Lower lobe of right lung (tissue), 2 donors: ENCODE measurements at regions not wholly inside any gene's neighbourhood (a gene's known extent, or its start where the extent isn't known, plus 50 kb on each side); places are given as distances from the start of the nearest gene placed in this dataset.

ENCODE experiments used
- ATAC-seq, 2 donors: fragments of 200-7000 bp; cut with Tn5 transposase; one replicate each; pipeline ENCODE4 v1.9.1; 2020 to 2022; ENCODE audit warnings: mild to moderate bottlenecking in 2 of 2, moderate library complexity in 2 of 2
- DNase-seq: peaks from one replicate; pipeline ENCODE4 v3.0.0-alpha.2; 2020
- H3K27ac ChIP-seq: fragments of 200-600 bp; one replicate; pipeline ENCODE4 v1.8.0; 2022
- H3K27me3 ChIP-seq: fragments of 200-600 bp; one replicate; pipeline ENCODE4 v1.8.0; 2022; ENCODE audit warnings: low read depth
- H3K36me3 ChIP-seq: fragments of 200-600 bp; one replicate; pipeline ENCODE4 v1.8.0; 2022; ENCODE audit warnings: mild to moderate bottlenecking
- H3K4me1 ChIP-seq: fragments of 200-600 bp; one replicate; pipeline ENCODE4 v1.8.0; 2022
- H3K4me3 ChIP-seq: fragments of 200-600 bp; one replicate; pipeline ENCODE4 v1.8.0; 2022; ENCODE audit warnings: mild to moderate bottlenecking
- H3K9me3 ChIP-seq: fragments of 200-600 bp; one replicate; pipeline ENCODE4 v1.8.0; 2022
- intact Hi-C: fragments of 100-400 bp; cut with DNase I; formaldehyde crosslinking; loops from one replicate; pipeline ENCODE4 v1.11.0; 2022
- TF ChIP-seq, protein P1 (sequence below): fragments of 200-600 bp; IDR thresholded peaks from one replicate; pipeline ENCODE4 v1.8.0; 2022; ENCODE audit warnings: antibody characterized with exemption, mild to moderate bottlenecking
- donor health status: DM: no; HTN: yes; CAD: no; lungs with severe emphysema.

DNA sequence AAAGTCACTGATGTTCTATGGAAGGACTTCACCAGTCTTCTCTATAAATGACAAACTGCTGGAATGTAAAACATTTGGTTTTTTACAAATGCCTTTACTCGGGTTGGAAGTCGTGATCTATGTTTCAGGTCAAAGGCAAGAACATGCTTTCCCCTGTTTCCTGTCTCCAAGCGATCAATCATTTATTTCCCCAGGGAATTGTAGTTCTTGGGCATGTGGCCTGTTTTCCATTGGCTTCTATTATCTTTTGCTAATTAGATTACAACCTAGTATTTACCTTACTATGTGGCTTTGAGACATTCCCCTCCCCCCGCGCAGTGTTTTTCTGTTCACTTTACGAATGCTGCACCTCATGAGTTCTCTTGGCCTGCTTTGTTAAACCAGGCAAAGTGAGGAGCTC is 684.2 kb downstream of the EPHA4 start:
- Histone ChIP-seq H3K4me1 (no peaks in the 10 kb centered on the region), H3K9me3 (no peaks in the 10 kb centered on the region), H3K4me3 (no peak overlapping the region), H3K27me3 (no peaks in the 10 kb centered on the region), H3K36me3 (no peaks in the 10 kb centered on the region), H3K27ac (no peak overlapping the region)
- intact Hi-C loops, result no loop called here
- TF ChIP-seq, protein P1, sequence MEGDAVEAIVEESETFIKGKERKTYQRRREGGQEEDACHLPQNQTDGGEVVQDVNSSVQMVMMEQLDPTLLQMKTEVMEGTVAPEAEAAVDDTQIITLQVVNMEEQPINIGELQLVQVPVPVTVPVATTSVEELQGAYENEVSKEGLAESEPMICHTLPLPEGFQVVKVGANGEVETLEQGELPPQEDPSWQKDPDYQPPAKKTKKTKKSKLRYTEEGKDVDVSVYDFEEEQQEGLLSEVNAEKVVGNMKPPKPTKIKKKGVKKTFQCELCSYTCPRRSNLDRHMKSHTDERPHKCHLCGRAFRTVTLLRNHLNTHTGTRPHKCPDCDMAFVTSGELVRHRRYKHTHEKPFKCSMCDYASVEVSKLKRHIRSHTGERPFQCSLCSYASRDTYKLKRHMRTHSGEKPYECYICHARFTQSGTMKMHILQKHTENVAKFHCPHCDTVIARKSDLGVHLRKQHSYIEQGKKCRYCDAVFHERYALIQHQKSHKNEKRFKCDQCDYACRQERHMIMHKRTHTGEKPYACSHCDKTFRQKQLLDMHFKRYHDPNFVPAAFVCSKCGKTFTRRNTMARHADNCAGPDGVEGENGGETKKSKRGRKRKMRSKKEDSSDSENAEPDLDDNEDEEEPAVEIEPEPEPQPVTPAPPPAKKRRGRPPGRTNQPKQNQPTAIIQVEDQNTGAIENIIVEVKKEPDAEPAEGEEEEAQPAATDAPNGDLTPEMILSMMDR, result no peak
- ATAC-seq (no peak), DNase-seq (no peak)

DNA sequence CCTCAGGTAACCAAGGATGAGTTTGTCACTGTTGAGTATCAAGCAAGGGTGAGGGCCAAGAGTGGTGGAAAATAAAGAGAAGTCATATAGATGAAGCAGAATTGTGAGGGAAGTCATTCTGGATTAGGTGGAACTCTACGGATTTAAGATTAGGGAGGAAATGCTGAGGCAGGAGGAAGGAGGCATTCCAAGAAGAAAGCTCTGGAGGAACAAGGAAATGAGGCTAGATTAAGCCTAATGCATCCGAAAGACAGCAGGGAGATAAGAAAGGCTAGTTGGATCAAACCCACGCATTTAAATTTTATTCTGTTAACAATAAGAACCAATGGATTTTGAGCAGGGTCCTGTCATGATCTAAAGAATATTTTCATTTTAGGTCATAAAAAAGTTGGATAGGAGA is 681.2 kb downstream of the EPHA4 start:
- TF ChIP-seq, protein P1, result no peak
- Histone ChIP-seq H3K4me1 (no peaks in the 10 kb centered on the region), H3K9me3 (no peaks in the 10 kb centered on the region), H3K36me3 (no peaks in the 10 kb centered on the region), H3K27ac (no peak overlapping the region), H3K4me3 (no peak overlapping the region), H3K27me3 (no peaks in the 10 kb centered on the region)
- DNase-seq, result no peak
- intact Hi-C loops, result no loop called here
- ATAC-seq, result no peak

DNA sequence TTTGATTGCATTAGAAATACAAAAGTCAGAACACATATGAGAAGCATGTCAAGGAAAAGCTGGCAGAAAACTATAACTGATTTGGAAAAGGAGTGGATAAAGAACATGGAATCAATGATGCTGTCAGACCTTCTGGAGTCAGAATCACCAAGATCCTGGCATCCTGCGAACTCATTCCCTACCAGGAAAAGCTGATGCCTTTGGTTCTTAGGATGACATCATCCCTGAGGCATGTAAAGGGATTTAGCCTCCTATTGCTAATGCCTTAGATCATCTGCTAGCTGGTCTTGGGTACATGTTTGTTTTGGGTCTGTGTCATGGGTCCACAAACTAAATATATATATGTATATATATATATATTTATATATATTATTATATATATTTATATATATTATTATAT is 680.7 kb downstream of the EPHA4 start:
- H3K27me3 ChIP-seq, result no peaks in the 10 kb centered on the region
- H3K36me3 ChIP-seq, result no peaks in the 10 kb centered on the region
- H3K9me3 ChIP-seq, result no peaks in the 10 kb centered on the region
- no peak overlapping the region for H3K27ac ChIP-seq
- ATAC-seq, result no peak
- intact Hi-C loops, result no loop called here
- H3K4me3 ChIP-seq, result no peak overlapping the region
- H3K4me1 ChIP-seq, result no peaks in the 10 kb centered on the region
- TF ChIP-seq, protein P1, result no peak
- no peak for DNase-seq

DNA sequence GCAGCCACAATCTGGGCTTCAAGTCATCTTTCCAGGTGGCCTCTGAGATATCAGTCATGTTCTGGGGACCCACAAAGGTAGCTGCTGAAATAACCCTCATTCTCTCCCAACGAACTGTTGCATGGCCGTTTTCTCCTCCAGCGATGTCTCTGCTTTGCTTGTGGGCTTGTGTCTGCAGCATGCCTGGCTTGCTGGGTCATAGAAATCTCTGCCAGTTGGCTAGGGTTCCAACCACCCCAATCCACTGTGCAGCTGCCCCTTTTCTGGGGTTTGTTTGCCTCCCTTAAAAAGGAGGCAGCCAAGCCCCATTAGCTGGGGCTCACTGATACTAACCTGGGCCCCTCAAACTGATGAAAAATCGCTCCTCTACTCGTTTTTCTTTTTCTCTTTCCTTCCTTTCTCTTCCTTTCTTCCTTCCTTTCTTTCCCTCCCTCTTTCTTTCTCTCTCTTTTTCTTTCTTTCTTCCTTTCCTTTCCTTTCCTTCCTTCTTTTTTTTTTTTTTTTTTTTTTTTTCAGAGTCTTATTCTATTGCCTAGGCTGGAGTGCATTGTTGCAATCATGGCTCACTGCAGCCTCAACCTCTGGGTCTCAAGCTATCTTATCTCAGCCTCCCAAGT is 680.0 kb downstream of the EPHA4 start:
- Histone ChIP-seq H3K36me3 (no peaks in the 10 kb centered on the region), H3K4me3 (no peak overlapping the region), H3K9me3 (no peaks in the 10 kb centered on the region), H3K27ac (no peak overlapping the region), H3K27me3 (no peaks in the 10 kb centered on the region), H3K4me1 (no peaks in the 10 kb centered on the region)
- TF ChIP-seq, protein P1, result no peak
- DNase-seq (no peak), ATAC-seq (no peak)
- intact Hi-C loops, result no loop called here

DNA sequence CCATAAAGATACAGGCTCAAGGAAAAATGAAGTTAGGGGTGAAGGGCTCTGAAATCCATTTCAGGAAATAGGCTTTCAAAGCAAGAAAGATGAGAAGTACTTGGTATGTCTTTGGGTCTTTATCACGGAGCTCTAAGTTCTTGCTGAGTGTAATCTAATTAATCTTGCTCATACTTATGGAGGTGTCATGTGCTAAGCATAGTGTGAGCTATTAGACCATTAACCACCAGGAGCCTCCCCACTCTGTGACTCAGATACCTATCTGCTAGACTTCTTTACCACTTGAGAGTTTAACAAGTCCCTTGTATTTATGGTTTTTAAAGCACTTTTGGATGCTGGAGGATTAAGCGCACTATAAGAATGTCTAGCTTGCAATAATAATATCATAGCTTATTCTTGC is 678.7 kb downstream of the EPHA4 start:
- Histone ChIP-seq H3K4me3 (no peak overlapping the region), H3K9me3 (no peaks in the 10 kb centered on the region), H3K27ac (no peak overlapping the region), H3K36me3 (no peaks in the 10 kb centered on the region), H3K27me3 (no peaks in the 10 kb centered on the region), H3K4me1 (no peaks in the 10 kb centered on the region)
- DNase-seq (no peak), ATAC-seq (no peak)
- TF ChIP-seq, protein P1, result no peak
- intact Hi-C loops, result no loop called here

DNA sequence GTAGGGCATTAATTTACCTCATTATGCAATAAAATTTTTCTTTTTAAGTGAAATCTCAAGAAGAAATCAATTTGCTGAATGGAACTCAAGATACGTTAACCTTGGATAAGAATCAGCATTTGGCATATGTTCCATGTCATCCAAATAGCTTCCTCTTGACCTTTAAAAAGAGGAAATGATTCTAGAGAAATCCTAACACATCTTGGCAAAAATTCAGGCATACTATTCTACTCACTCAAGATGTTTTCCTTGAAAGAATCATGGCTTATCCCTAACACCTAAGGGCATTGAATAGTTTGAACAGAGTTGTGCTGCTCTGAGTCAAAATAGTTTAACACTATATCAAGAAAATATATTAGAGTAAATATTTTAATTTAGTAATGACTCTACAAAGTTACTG is 678.0 kb downstream of the EPHA4 start:
- DNase-seq (no peak), ATAC-seq (no peak)
- Histone ChIP-seq H3K4me1 (no peaks in the 10 kb centered on the region), H3K4me3 (no peak overlapping the region), H3K9me3 (no peaks in the 10 kb centered on the region), H3K36me3 (no peaks in the 10 kb centered on the region), H3K27me3 (no peaks in the 10 kb centered on the region), H3K27ac (no peak overlapping the region)
- intact Hi-C loops, result no loop called here
- TF ChIP-seq, protein P1, result no peak
